ENCODE measurements at regions not wholly inside any gene's neighbourhood (a gene's known extent, or its start where the extent isn't known, plus 50 kb on each side); places are given as distances from the start of the nearest gene placed in this dataset.
"Not testable (repeated sequence)": the region's sequence is repeated elsewhere in the genome, so short reads cannot be mapped to it uniquely, and the experiment has no call there.

GRCh38 chr11:116339306-116340098, 433.3 kb downstream of the BUD13 start:
- no peak for TF ChIP-seq ZNF274 (IDR thresholded peaks at IDR 0.05; ENCODE audit: low read depth, low read length)
- no peak overlapping the region for H3K4me3 ChIP-seq (ENCODE audit: low read length)

GRCh38 chr11:116338500-116338899, 434.3 kb downstream of the BUD13 start:
- H3K4me3 ChIP-seq (ENCODE audit: low read length), result not testable (repeated sequence)

- H3K4me3 ChIP-seq (ENCODE audit: low read length), result no peak overlapping the region
- TF ChIP-seq ZNF274 (IDR thresholded peaks at IDR 0.05; ENCODE audit: low read depth, low read length), result no peak
Observed at GRCh38 chr11:116336540-116336939, 436.2 kb downstream of the BUD13 start.

DNA sequence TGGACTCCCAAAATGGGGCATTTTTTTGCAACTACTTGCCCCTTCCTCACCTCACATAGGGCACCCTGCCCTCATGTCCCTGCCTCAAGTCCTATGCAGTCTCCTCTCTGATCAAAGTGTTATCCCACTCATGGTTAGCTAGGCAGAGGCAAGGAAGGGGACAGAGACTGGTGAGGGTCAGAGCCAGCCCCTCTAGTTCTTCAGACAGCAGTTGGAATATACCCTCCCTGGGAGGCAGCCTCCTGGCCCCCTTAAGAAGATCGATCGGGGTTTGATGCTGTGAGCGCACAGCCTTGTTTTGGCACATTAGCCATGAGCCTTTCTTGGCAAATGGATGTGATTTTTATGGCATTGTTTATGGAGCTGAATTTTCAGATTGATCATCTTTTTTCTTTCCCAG, 436.9 kb downstream of the BUD13 start:
- no peak overlapping the region for H3K4me3 ChIP-seq (ENCODE audit: low read length)
- TF ChIP-seq ZNF274 (IDR thresholded peaks at IDR 0.05; ENCODE audit: low read depth, low read length), result no peak

DNA sequence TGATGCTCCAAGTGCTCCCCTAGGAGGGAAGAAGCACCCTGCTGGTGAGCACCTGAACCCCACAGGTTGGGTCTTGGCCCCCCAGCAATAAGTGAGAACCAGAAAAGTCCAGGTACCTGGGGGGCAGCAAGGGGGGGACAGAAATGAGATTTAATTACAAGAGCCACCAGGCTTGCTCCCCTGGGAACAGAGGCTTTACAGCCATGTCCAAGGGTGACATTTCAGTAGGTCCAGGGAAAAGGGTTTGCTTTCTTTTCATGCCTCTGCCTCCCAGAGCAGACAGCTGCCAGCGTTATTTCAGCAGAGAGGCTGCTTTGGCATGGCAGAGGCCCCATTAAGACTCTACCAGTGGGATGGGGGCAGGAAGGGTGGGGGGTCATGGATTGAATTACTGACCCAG, 437.7 kb downstream of the BUD13 start:
- TF ChIP-seq ZNF274 (IDR thresholded peaks at IDR 0.05; ENCODE audit: low read depth, low read length), result no peak
- H3K4me3 ChIP-seq (ENCODE audit: low read length), result no peak overlapping the region

- H3K4me3 ChIP-seq (ENCODE audit: low read length), result no peak overlapping the region
Observed at GRCh38 chr11:116334596-116334995, 438.2 kb downstream of the BUD13 start.

DNA sequence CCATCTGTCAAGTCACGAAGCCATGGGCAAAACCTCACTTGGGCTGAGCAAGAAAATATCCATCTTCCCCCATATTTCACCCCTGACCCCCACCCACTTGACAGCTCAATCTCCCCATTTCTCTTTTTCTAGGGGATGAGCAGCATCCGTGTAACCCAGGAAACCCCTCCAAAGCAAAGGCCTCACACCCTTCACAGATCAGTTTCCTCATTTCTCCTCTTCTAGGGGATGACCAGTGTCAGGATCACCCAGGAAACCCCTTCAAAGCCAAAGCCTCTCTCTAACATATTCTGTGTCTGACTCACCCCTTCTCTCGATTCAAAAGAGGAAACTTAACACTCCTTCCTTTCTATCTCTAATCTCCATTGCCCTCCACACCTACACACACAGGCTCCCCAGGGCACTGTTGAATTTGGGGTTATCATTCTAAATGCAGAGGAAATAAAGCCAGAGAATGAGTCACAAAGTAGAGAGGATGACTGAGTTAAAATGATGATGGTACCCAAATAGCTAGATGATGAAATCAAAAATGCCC, 439.7 kb downstream of the BUD13 start:
- no peak for TF ChIP-seq ZNF274 (IDR thresholded peaks at IDR 0.05; ENCODE audit: low read depth, low read length)
- H3K4me3 ChIP-seq (ENCODE audit: low read length), result no peak overlapping the region

More at GRCh38 chr11:116334596-116334995, 438.2 kb downstream of the BUD13 start:
- no peak for TF ChIP-seq ZNF274 (IDR thresholded peaks at IDR 0.05; ENCODE audit: low read depth, low read length)

DNA sequence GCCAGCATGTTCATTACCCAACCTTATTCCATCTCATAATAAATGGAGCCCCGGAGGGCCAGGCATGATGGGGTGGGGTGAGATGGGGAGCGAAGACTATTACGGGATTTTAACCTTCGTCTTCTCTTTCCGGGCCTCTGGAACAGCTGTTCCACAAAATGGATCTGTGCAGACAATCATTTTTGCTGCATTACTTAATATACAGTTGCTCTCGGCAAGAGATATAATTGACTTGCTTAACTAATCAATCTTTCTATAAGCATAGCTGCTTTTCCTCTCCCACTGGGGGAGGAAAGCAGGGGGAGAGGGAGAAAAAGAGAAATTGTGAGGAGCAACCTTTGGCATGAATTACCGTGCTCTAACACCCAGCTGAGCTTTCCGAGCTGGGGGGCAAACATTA, 440.4 kb downstream of the BUD13 start:
- TF ChIP-seq ZNF274 (IDR thresholded peaks at IDR 0.05; ENCODE audit: low read depth, low read length), result no peak
- no peak overlapping the region for H3K4me3 ChIP-seq (ENCODE audit: low read length)

GRCh38 chr11:116331381-116331780, 441.4 kb downstream of the BUD13 start:
- H3K4me3 ChIP-seq (ENCODE audit: low read length), result no peak overlapping the region
- TF ChIP-seq ZNF274 (IDR thresholded peaks at IDR 0.05; ENCODE audit: low read depth, low read length), result no peak

GRCh38 chr11:116330439-116331185, 442.2 kb downstream of the BUD13 start:
- no peak for TF ChIP-seq ZNF274 (IDR thresholded peaks at IDR 0.05; ENCODE audit: low read depth, low read length)
- no peak overlapping the region for H3K4me3 ChIP-seq (ENCODE audit: low read length)

DNA sequence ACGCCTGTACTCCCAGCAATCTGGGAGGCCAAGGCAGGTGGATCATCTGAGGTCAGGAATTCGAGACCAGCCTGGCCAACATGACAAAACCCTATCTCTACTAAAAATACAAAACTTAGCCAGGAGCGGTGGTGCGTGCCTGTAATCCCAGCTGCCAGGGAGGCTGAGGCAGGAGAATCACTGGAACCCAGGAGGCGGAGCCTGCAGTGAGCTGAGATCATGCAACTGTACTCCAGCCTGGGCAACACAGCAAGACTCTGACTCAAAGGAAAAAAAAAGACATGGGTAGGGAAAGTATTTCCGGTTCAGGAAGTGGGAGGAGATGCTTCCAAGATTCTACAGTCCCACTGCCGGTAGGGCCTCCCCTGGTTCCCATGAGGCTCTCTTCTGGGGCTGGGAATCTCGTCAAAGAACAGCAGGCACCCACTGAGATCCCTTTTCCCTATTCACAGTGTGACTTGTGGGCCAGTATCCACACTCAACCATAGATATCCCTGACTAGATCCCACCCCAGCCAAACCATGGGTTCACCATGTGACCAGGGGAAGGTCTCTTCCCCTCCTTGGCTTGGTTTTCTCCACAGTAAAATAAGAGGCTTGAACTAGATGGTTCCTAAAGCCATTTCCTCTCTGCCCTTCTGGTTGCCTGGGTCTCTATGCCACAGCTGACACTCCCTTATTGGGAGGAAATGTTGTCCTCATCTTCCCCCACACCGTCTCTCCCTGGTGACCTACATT, 443.3 kb downstream of the BUD13 start:
- H3K4me3 ChIP-seq (ENCODE audit: low read length), result no peak overlapping the region
- no peak for TF ChIP-seq ZNF274 (IDR thresholded peaks at IDR 0.05; ENCODE audit: low read depth, low read length)

DNA sequence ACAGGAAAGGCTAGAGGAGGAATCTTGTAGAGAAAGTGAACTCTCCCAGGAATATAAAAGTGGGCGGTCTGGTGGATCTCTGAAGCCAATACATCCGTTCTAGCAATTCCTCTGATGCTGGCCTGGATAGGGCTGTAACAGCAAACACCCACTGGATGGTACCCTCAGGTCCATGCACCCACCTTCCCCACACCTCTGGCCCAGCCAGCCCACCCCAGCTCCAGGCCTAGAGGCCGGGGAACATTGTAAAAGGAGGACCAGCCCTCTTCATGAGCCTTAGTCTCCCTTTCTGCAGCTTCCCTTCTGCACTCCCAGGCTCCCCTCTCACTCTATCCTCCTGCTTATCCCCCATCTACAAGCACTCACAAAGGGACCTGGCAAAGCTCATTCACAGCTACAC, 443.9 kb downstream of the BUD13 start:
- no peak overlapping the region for H3K4me3 ChIP-seq (ENCODE audit: low read length)
- TF ChIP-seq ZNF274 (IDR thresholded peaks at IDR 0.05; ENCODE audit: low read depth, low read length), result no peak

DNA sequence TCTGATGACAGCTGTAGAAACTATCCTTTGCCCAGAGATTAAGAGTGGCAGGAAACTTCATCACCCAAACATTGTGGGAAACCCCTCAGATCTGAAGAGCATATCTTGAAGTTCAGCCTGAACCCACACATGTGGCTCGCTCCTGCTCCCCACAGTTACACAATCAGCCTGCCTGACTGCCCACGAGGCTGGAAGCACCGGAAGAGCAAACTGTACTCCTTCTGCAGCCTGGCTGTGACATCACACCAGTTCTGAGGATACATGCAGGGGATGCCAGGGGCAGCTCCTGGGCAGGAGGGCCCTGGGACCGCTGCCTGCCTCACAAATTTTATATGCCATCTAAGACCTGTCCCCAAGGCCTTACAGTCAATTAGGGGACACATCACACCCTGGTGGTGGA, 444.4 kb downstream of the BUD13 start:
- no peak overlapping the region for H3K4me3 ChIP-seq (ENCODE audit: low read length)
- TF ChIP-seq ZNF274 (IDR thresholded peaks at IDR 0.05; ENCODE audit: low read depth, low read length), result no peak

DNA sequence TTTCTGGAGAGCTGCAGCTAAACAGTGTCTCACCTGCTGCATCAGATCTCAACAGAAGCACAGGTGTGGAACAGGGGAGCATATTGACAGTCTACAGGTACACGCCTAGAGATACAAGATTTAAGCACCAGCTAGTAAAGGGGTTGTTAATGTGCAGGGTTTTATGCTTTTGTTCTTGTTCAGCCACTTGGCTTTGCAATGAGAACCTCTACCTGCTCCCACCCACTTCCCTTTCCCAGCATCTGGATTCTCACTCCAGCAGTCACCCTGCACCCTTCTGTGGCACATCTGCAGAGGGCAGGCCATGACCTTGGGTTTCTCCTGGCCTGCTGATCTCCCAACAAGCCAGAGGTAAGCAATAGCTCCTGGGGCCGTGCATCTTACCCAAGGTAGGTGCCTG, 446.6 kb downstream of the BUD13 start:
- no peak for TF ChIP-seq ZNF274 (IDR thresholded peaks at IDR 0.05; ENCODE audit: low read depth, low read length)
- H3K4me3 ChIP-seq (ENCODE audit: low read length), result no peak overlapping the region

Measured in GM08714 (cell line).